Trophoblast cell (in vitro differentiated cells and primary cell): ENCODE measurements at regions not wholly inside any gene's neighbourhood (a gene's known extent, or its start where the extent isn't known, plus 50 kb on each side); places are given as distances from the start of the nearest gene placed in this dataset.
A peak's percentile ranks its signal among the peaks of the same experiment; 100 is the strongest.

ENCODE experiments used
- DNase-seq, 2 donors: peaks; one replicate each; pipeline ENCODE4 v3.0.0-alpha.2; 2016
- H2AFZ ChIP-seq: 2 replicates; pipeline ENCODE4 v1.6.1; 2013; ENCODE audit warnings: low read length, moderate library complexity, mild to moderate bottlenecking; ENCODE audit not compliant: insufficient read depth, poor library complexity
- H2AK5ac ChIP-seq: 2 replicates; pipeline ENCODE4 v1.6.1; 2013; ENCODE audit warnings: mild to moderate bottlenecking, low read length
- H2BK120ac ChIP-seq: 2 replicates; pipeline ENCODE4 v1.6.1; 2013; ENCODE audit warnings: low read length, mild to moderate bottlenecking, moderate library complexity; ENCODE audit not compliant: insufficient read depth, poor library complexity
- H2BK12ac ChIP-seq: 2 replicates; pipeline ENCODE4 v1.6.1; 2013; ENCODE audit warnings: mild to moderate bottlenecking, low read length, moderate library complexity
- H2BK5ac ChIP-seq: 2 replicates; pipeline ENCODE4 v1.6.1; 2013; ENCODE audit warnings: low read length, low read depth, moderate library complexity, mild to moderate bottlenecking; ENCODE audit not compliant: poor library complexity
- H3K14ac ChIP-seq: 2 replicates; pipeline ENCODE4 v1.6.1; 2013; ENCODE audit warnings: mild to moderate bottlenecking, low read length
- H3K18ac ChIP-seq: 2 replicates; pipeline ENCODE4 v1.6.1; 2013; ENCODE audit warnings: mild to moderate bottlenecking, low read length
- H3K23ac ChIP-seq: 2 replicates; pipeline ENCODE4 v1.6.1; 2013; ENCODE audit warnings: low read length
- H3K27ac ChIP-seq: 2 replicates; pipeline ENCODE4 v1.5.1; 2013; ENCODE audit warnings: low read depth, mild to moderate bottlenecking, inconsistent platforms, low read length, moderate library complexity
- H3K27me3 ChIP-seq: 2 replicates; pipeline ENCODE4 v1.6.1; 2013; ENCODE audit warnings: inconsistent platforms, mild to moderate bottlenecking, low read length, moderate library complexity; ENCODE audit not compliant: insufficient read depth
- H3K36me3 ChIP-seq, 2 experiments: 1 replicate in 1 of 2; 2 replicates in 1 of 2; pipeline ENCODE4 v1.6.1; 2013; ENCODE audit warnings: low read length in 2 of 2, mild to moderate bottlenecking in 2 of 2, moderate library complexity in 1 of 2; ENCODE audit not compliant: insufficient read depth in 2 of 2, control insufficient read depth in 1 of 2
- H3K4ac ChIP-seq: 2 replicates; pipeline ENCODE4 v1.6.1; 2013; ENCODE audit warnings: low read depth, mild to moderate bottlenecking, low read length, moderate library complexity
- H3K4me1 ChIP-seq, 2 experiments: 1 replicate in 1 of 2; 2 replicates in 1 of 2; pipeline ENCODE4 v1.6.1; 2013; ENCODE audit warnings: low read length in 2 of 2, mild to moderate bottlenecking in 2 of 2, moderate library complexity in 1 of 2; ENCODE audit not compliant: insufficient read depth in 2 of 2, control insufficient read depth in 1 of 2
- H3K4me2 ChIP-seq: 2 replicates; pipeline ENCODE4 v1.6.1; 2013; ENCODE audit warnings: inconsistent platforms, mild to moderate bottlenecking, low read length, moderate library complexity
- H3K4me3 ChIP-seq: 2 replicates; pipeline ENCODE4 v1.5.1; 2013; ENCODE audit warnings: mild to moderate bottlenecking, low read depth, low read length, inconsistent platforms
- H3K79me1 ChIP-seq: one replicate; pipeline ENCODE4 v1.6.1; 2013; ENCODE audit warnings: low read length
- H3K79me2 ChIP-seq: 2 replicates; pipeline ENCODE4 v1.6.1; 2013; ENCODE audit warnings: low read length, mild to moderate bottlenecking; ENCODE audit not compliant: control insufficient read depth, insufficient read depth, poor library complexity
- H3K9ac ChIP-seq: 2 replicates; pipeline ENCODE4 v1.6.1; 2013; ENCODE audit warnings: mild to moderate bottlenecking, low read length
- H3K9me3 ChIP-seq: 2 replicates; pipeline ENCODE4 v1.6.1; 2013; ENCODE audit warnings: low read depth, mild to moderate bottlenecking, control low read depth, inconsistent platforms, low read length; ENCODE audit not compliant: insufficient read depth
- H4K12ac ChIP-seq: 2 replicates; pipeline ENCODE4 v1.6.1; 2013; ENCODE audit warnings: low read depth, mild to moderate bottlenecking, low read length, moderate library complexity
- H4K8ac ChIP-seq: 2 replicates; pipeline ENCODE4 v1.6.1; 2013; ENCODE audit warnings: low read depth, mild to moderate bottlenecking, low read length, moderate library complexity
- H4K91ac ChIP-seq: one replicate; pipeline ENCODE4 v1.6.1; 2013; ENCODE audit warnings: low read depth, mild to moderate bottlenecking, low read length, moderate library complexity
- WGBS: extraction: QIAGEN DNeasy Blood & Tissue Kit; methylation state at CpG from one replicate; pipeline ENCODE4 v1.1.7; 2013; ENCODE audit warnings: missing lambda C conversion rate; ENCODE audit not compliant: insufficient read length, insufficient coverage; ENCODE audit errors: extremely low coverage; 5-methylcytosine and 5-hydroxymethylcytosine counted together

GRCh38 chr6:98033617-98034016 lies 750.6 kb upstream of the MMS22L start:
- Histone ChIP-seq H2BK120ac (no peak overlapping the region), H3K4me2 (no peak overlapping the region), H3K4ac (no peak overlapping the region), H2BK12ac (no peak overlapping the region), H3K79me1 (no peaks in the 10 kb centered on the region), H3K14ac (no peak overlapping the region), H3K18ac (no peak overlapping the region), H4K8ac (no peak overlapping the region), H3K27me3 (no peaks in the 10 kb centered on the region), H3K23ac (no peak overlapping the region), H2AFZ (no peak overlapping the region), H3K9me3 (no peaks in the 10 kb centered on the region), H3K79me2 (no peaks in the 10 kb centered on the region), H4K12ac (no peak overlapping the region), H3K36me3 (no peaks in the 10 kb centered on the region), H2AK5ac (no peak overlapping the region), H3K9ac (no peak overlapping the region), H4K91ac (no peak overlapping the region), H2BK5ac (no peak overlapping the region), H3K27ac (no peak overlapping the region), H3K4me3 (no peak overlapping the region), H3K4me1 (no peaks in the 10 kb centered on the region)
- no CpG with 5 or more reads among the region's 3 CpGs for WGBS
- no peak for DNase-seq

GRCh38 chr6:98036344-98036923 lies 753.4 kb upstream of the MMS22L start:
- Histone ChIP-seq H2AFZ (no peak overlapping the region), H3K9ac (no peak overlapping the region), H3K27ac (no peak overlapping the region), H2BK120ac (no peak overlapping the region), H4K91ac (no peak overlapping the region), H3K79me2 (no peaks in the 10 kb centered on the region), H2AK5ac (no peak overlapping the region), H2BK12ac (no peak overlapping the region), H3K4me2 (no peak overlapping the region), H4K12ac (no peak overlapping the region), H3K4ac (no peak overlapping the region), H3K27me3 (no peaks in the 10 kb centered on the region), H3K79me1 (peaks cover 2% of the 10 kb centered on the region), H3K4me1 (peaks cover 2 to 3% of the 10 kb centered on the region in 2 experiments), H4K8ac (no peak overlapping the region), H3K18ac (no peak overlapping the region), H3K9me3 (no peaks in the 10 kb centered on the region), H3K14ac (no peak overlapping the region), H3K23ac (no peak overlapping the region), H3K36me3 (no peaks in the 10 kb centered on the region), H3K4me3 (no peak overlapping the region), H2BK5ac (no peak overlapping the region)
- no CpG with 5 or more reads among the region's 5 CpGs for WGBS
- no peak for DNase-seq

DNA sequence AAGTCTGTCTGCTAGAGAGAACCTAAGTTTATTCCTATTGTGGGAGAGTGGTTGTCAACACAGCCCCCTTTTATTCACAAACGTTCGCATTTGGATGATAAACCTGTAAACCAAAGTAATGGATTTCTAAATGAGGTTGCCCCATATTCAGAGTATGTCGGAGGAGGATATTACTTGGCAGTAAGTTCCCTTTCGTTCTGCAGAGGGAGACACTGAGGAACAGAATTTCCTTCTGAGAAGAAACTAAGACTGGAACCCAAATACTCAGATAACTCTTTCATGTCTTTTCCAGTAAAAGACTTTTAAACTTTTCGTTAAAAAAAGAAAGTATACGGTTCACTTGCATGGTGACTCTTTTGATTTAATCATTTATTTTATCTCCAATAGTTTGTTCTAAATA lies 754.6 kb upstream of the MMS22L start:
- Histone ChIP-seq H3K4ac (no peak overlapping the region), H3K36me3 (no peaks in the 10 kb centered on the region), H3K4me1 (peaks cover 3 to 4% of the 10 kb centered on the region in 2 experiments), H3K14ac (no peak overlapping the region), H3K4me3 (no peak overlapping the region), H3K23ac (no peak overlapping the region), H4K91ac (no peak overlapping the region), H3K27me3 (no peaks in the 10 kb centered on the region), H2BK120ac (no peak overlapping the region), H2BK5ac (no peak overlapping the region), H3K9me3 (no peaks in the 10 kb centered on the region), H3K27ac (no peak overlapping the region), H4K12ac (no peak overlapping the region), H2BK12ac (no peak overlapping the region), H3K18ac (no peak overlapping the region), H2AK5ac (no peak overlapping the region), H2AFZ (no peak overlapping the region), H4K8ac (no peak overlapping the region), H3K79me2 (no peaks in the 10 kb centered on the region), H3K9ac (no peak overlapping the region), H3K79me1 (peaks cover 2% of the 10 kb centered on the region), H3K4me2 (no peak overlapping the region)
- WGBS, result no CpG with 5 or more reads among the region's 6 CpGs
- DNase-seq, result no peak

DNA sequence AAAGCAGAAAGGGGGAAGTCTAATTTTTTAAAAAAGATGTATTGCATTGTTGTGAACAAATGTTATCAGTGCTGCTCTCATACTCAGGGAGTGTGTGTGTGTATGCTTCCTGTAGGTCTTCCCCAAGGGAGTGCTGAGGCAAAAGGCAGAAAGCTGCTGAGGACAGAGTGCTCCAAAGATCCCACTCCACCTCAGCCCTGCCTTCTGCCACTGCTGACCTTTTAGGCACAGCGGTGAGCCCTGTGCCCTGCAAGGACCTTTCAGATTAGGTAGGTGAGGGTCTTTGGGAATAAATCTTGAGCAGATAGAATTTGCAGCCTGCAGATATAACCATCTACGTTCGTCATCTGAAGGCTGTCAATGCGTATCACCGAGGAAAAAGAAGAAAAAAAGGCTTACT lies 756.4 kb upstream of the MMS22L start:
- Histone ChIP-seq H2BK120ac (peak overlapping the region; percentile 45), H3K18ac (peak overlapping the region; percentile 56), H3K4me2 (no peak overlapping the region), H3K79me1 (peaks cover 2% of the 10 kb centered on the region), H3K4me3 (no peak overlapping the region), H3K4me1 (peaks cover 3 to 4% of the 10 kb centered on the region in 2 experiments), H2BK12ac (peak overlapping the region; percentile 83), H4K12ac (no peak overlapping the region), H3K14ac (peak overlapping the region; percentile 48), H4K8ac (no peak overlapping the region), H3K9me3 (no peaks in the 10 kb centered on the region), H3K4ac (no peak overlapping the region), H2BK5ac (peak overlapping the region; percentile 33), H3K79me2 (no peaks in the 10 kb centered on the region), H3K36me3 (no peaks in the 10 kb centered on the region), H4K91ac (no peak overlapping the region), H3K23ac (no peak overlapping the region), H3K9ac (no peak overlapping the region), H3K27me3 (no peaks in the 10 kb centered on the region), H2AK5ac (no peak overlapping the region), H2AFZ (peak overlapping the region; percentile 71), H3K27ac (no peak overlapping the region)
- no CpG with 5 or more reads among the region's 5 CpGs for WGBS
- no peak for DNase-seq
